ENCODE measurements at regions not wholly inside any gene's neighbourhood (a gene's known extent, or its start where the extent isn't known, plus 50 kb on each side); places are given as distances from the start of the nearest gene placed in this dataset.

DNA sequence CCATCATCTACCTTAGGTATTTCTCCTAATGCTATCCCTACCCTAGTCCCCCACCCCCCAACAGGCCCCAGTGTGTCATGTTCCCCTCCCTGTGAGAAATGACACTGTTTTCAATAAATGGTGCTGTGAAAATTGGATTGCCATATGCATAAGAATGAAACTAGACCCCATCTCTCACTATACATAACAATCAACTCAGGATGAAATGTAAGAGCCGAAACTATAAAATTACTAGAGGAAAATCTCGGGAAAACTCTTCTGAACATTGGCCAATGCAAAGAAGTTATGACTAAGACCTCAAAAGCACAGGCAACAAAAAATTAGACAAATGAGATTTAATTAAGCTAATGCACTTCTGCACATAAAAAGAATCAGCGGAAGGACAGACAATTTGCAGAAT lies 138.2 kb downstream of the SUCLA2 start:
- H2BK12ac ChIP-seq (ENCODE audit: insufficient read length, low read depth, low read length) = no peak overlapping the region
- H4K5ac ChIP-seq (ENCODE audit: insufficient read length, low read depth, low read length) = no peak overlapping the region
- H3T11ph ChIP-seq (ENCODE audit: low read length) = no peak overlapping the region
- H3K23me2 ChIP-seq (ENCODE audit: insufficient read length, low read depth, low read length, poor library complexity, severe bottlenecking) = no peaks in the 10 kb centered on the region
- Mint-ChIP-seq H3K4me3 (no peak overlapping the region), H3K27ac (no peak overlapping the region), H3K4me1 (peaks cover 5% of the 10 kb centered on the region in 2 experiments; a peak in 3 of 4 replicates), H3K27me3 (ENCODE audit: low read depth) (no peaks in the 10 kb centered on the region), H3K9me3 (no peaks in the 10 kb centered on the region; a peak in 1 of 5 replicates), H3K36me3 (ENCODE audit: insufficient read depth in 1 of 3, low read depth in 3 of 3) (no peaks in the 10 kb centered on the region)
- no peak overlapping the region for H3K9ac ChIP-seq (ENCODE audit: extremely low read depth, insufficient read length, low read length)
- H3K27ac ChIP-seq (ENCODE audit: insufficient read length, low read depth, low read length) = no peak overlapping the region
- H3K4ac ChIP-seq (ENCODE audit: low read depth, low read length) = no peak overlapping the region
- H3K79me1 ChIP-seq (ENCODE audit: insufficient read depth, low read depth, low read length, poor library complexity, severe bottlenecking) = no peaks in the 10 kb centered on the region
- no peak overlapping the region for H2BK15ac ChIP-seq (ENCODE audit: low read depth, low read length)
- H3K23ac ChIP-seq (ENCODE audit: insufficient read length, low read depth, low read length) = no peak overlapping the region
- no peaks in the 10 kb centered on the region for H3K9me3 ChIP-seq (ENCODE audit: control insufficient read depth, low read depth, low read length)
- no peak overlapping the region for H3K14ac ChIP-seq (ENCODE audit: insufficient read depth, low read length)
- DNase-seq = no peak
- no CpG with 5 or more reads among the region's 3 CpGs for WGBS (ENCODE audit: extremely low coverage, insufficient read length, low lambda C conversion rate)
- H2AK5ac ChIP-seq (ENCODE audit: insufficient read length, low read length) = no peak overlapping the region
- TF ChIP-seq, protein P1, sequence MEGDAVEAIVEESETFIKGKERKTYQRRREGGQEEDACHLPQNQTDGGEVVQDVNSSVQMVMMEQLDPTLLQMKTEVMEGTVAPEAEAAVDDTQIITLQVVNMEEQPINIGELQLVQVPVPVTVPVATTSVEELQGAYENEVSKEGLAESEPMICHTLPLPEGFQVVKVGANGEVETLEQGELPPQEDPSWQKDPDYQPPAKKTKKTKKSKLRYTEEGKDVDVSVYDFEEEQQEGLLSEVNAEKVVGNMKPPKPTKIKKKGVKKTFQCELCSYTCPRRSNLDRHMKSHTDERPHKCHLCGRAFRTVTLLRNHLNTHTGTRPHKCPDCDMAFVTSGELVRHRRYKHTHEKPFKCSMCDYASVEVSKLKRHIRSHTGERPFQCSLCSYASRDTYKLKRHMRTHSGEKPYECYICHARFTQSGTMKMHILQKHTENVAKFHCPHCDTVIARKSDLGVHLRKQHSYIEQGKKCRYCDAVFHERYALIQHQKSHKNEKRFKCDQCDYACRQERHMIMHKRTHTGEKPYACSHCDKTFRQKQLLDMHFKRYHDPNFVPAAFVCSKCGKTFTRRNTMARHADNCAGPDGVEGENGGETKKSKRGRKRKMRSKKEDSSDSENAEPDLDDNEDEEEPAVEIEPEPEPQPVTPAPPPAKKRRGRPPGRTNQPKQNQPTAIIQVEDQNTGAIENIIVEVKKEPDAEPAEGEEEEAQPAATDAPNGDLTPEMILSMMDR (conservative IDR thresholded peaks at IDR 0.05) = no peak
- H4K8ac ChIP-seq (replicated peaks; ENCODE audit: insufficient read length, low read depth, low read length) = no peak overlapping the region
- H3K79me2 ChIP-seq (ENCODE audit: insufficient read depth, low read length) = no peaks in the 10 kb centered on the region
- H3K27me3 ChIP-seq (ENCODE audit: insufficient read depth, low read length) = no peaks in the 10 kb centered on the region
- H4K20me1 ChIP-seq (ENCODE audit: control insufficient read depth, insufficient read depth, insufficient read length) = no peaks in the 10 kb centered on the region
- H2AFZ ChIP-seq (ENCODE audit: low read length) = no peak overlapping the region
- H3K4me1 ChIP-seq (ENCODE audit: insufficient read depth, low read length) = peaks cover 2% of the 10 kb centered on the region; the same call in 1 of the 2 replicates
- no peak overlapping the region for H3K4me2 ChIP-seq (ENCODE audit: insufficient read depth, insufficient read length, low read length)
- H4K91ac ChIP-seq (ENCODE audit: insufficient read length, low read depth, low read length) = no peak overlapping the region
- no peak overlapping the region for H3K18ac ChIP-seq (ENCODE audit: insufficient read length, low read depth, low read length)
- no peak overlapping the region for H2BK5ac ChIP-seq (ENCODE audit: insufficient read length, low read length)
- H3K56ac ChIP-seq (ENCODE audit: insufficient read length, low read depth, low read length) = no peak overlapping the region
- no peak overlapping the region for H2BK20ac ChIP-seq (ENCODE audit: low read depth, low read length, poor library complexity, severe bottlenecking)
- no peak overlapping the region for H2BK120ac ChIP-seq (ENCODE audit: low read depth, low read length, poor library complexity, severe bottlenecking)

Measured in H9 (cell line).